IPS-NIHi7 (cell line): ENCODE measurements at regions not wholly inside any gene's neighbourhood (a gene's known extent, or its start where the extent isn't known, plus 50 kb on each side); places are given as distances from the start of the nearest gene placed in this dataset.

Source experiments
- DNase-seq: peaks from one replicate; pipeline ENCODE4 v3.0.0; 2012; ENCODE audit warnings: mixed read lengths; ENCODE audit errors: extremely low spot score

DNA sequence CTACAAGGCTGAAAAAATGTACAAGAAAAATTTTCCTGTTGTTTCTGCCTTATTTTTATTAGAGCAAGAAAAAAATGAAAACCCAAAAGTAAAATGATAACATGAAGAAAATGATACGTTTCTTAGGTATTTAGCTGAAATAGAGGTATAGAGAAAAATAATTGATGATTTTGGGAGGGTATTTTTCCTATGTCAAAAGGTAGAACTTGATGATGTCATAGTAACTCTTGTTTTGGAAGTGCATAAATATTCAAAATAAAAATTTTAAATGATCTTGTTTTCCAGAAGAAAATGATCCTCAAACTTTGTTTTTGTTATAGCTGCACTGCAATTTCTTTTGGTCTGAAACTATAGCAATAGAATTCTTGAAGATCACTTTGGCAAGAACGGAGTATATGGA, 608.8 kb upstream of the BOD1L1 start:
- DNase-seq, result no peak

DNA sequence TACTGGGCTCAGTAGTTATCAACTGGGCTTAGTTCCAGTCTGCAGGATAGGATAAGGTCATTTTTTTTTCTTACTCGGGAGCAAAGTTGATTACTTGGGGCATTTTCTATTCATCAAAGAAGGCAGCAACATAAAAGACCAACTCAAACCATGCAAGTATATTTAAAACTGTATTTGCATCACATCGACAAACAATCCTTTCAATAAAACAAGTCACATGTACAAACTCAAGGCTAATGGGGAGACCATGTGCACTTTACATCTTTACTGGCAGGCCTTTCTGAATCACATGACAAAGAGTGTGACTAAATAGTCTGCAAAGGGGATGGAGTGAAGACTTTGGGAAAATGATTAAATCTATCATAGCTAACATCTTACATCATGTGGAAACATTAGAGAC, 610.4 kb upstream of the BOD1L1 start:
- DNase-seq, result no peak

DNA sequence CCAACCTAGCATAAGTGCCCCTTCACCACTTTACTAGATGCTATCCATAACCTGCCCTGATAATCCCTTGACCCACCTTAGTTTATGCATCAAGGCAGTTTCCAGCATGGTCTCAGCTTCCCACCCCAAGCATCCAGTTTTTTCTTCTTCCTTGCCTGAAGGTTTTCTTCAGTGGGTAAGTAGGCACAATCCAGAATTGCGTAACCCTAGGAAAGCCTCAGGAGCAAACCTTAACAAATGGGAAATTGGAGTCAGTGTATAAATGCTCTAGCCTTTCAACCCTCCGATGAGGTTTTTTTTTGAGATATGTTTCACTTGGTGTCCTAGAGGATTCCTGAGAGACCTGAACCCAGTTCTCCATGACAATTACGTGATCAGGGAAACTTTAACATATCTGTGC, 614.0 kb upstream of the BOD1L1 start:
- no peak for DNase-seq

DNA sequence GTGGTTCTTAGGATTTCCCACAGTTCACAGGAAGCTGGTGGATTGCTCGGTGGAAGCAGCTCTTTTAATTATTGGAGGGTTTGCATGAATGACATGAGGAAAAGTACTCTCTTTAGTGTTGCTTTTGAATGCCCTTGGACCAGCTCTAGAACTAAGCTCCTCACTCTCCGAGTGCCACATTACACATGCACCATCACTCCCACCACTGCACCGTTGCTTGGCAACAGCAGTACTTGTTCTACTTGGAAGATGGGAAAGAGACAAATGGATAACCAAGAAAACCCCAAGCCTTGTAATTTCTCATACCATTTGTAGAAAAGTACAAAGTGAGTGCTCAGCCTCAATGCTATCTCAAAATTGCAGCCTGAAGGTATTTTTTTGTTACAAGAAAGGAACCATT, 620.2 kb upstream of the BOD1L1 start:
- no peak for DNase-seq

DNA sequence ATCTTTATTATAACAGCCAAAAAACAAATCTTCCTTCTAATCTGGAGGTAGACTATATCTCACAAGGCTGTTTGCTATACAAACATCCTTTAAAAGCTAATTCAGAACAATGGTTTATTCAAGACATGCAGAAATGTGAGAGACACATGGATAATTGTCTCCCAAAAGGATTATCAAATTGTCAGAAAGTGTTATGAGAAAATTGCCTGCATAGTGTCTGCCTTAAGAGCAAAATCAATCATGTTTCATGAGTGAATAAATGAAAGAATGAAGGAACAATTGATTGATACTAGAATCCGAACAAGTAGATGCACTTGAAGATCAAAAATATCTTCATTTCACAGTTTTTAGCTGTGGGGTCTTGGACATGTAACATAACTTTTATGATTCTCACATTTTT, 621.7 kb upstream of the BOD1L1 start:
- no peak for DNase-seq

DNA sequence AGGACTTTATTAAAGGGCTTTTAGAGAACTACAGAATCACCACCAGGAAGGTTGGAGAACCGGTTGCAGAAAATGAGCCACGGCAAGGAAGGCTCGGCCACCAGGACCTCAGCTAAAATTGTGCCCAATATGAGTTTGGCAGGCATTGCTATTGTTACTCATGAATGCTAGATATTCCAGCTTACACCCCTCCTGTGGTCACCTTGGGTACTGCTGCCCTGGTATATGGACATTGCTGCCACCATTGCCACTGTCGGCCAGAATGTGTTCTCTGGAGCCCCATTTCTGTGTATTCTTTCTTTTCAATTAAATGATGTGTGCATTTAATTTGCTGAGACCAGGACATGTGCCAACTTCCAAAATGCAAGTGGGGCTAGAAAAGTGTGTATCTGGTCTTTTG, 626.7 kb upstream of the BOD1L1 start:
- DNase-seq, result peak; percentile 55

DNA sequence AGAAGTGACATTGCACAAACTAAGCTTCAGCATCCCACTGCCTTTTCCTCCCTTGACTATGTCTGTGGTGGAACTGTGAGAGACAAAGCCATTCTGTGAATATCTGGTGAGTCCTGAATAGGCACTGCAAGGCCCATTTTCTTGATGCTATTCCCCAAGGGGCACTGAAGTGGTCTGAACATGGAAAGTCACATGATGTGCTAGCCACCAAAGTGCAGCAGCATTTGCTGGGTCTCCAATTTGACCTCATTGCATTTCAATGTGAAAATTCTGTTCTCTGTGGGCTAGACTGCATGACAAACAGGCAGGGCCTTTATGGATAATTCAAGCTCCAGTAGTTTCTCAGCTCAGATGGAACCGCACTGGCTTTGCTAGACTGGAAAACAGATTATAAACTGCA, 627.4 kb upstream of the BOD1L1 start:
- DNase-seq, result no peak

DNA sequence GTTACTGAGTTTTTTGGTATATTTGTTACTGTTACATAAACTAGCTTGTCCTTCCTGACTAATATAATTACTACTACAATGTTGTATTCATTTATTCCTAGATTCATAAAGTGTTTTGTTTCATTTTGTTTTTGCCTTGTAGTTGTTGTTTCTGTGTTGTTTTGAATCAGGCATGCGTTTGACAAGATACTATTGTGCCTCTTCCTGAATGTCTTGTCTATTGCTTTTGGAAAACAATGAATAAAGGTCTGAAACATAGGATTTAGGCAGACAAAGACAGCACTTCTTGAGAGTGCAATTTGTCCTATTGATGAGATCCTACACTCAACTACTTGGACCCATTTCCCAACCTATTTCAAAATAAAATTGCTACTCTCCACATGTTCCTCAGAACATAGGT, 630.4 kb upstream of the BOD1L1 start:
- no peak for DNase-seq

DNA sequence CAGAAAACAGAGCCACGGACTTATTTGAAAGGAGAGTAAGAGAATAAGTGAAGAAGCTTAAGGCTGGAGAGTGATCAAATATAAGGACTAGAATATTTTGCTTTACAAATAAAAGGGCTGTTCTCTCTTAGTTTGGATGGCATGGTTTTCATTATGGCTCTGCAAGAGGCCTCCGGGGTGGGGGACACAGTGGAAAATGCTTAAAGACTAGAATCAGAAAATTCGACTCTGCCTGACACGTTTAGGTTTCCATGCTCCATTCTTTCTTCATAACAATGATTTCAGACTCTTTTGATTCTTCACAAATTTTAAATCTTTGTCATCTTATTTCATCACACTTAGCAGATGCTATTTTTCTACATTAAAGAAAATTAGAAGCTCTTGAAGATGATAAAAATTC, 632.4 kb upstream of the BOD1L1 start:
- no peak for DNase-seq

DNA sequence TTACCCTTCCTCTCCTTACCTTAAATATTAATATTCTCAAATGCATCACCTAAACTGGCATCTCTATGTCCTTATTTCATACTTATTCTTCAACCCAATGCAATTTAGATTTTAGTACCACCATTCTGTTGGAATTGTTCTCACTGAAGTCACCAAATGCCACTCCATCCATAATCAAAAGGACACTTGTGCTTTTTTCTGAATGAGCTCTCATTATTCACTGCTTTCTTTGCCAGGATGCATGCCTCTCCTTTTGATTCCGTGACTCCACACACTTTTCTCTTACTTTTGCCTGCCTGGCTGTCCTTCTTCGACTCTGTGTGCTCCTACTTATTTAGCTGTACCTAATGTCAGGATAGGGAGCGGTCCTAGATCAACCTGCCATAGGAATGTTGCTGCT, 633.1 kb upstream of the BOD1L1 start:
- no peak for DNase-seq

DNA sequence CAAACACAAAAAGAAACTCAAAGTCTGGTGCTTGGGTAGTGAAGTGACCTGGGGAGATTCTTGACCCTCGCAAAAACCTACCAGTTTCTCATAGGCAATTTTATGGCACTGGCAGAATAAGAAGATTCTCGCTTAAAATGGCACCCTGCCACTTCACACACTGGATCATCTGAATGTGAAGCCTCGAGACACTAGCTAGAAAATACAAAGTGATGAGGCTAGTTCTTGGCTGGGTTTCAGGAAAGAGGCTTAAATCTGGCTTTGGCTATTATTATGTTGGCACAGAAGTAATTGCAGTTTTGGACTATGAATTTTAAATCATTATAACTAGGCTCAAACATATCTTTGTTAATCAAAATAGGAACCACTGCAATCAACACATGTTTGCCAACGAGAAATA, 634.7 kb upstream of the BOD1L1 start:
- DNase-seq, result no peak

DNA sequence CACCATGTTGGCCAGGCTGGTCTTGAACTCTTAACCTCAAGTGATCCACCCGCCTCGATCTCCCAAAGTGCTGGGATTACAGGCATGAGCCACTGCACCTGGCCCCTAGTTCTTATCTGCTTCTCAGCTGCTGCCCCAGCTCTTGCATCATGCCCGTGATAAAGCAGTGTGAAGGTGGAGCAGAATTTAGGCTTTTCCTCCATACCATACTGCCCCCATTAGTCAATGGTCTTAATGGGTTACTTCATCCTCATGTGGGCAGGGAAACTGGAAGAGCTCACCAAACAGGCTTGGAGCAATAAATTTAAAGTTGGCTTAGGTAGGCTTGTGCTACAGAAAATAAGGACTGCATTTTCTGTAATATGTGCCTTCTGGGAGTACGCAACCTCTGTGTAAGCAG, 636.9 kb upstream of the BOD1L1 start:
- peak; percentile 47 for DNase-seq

DNA sequence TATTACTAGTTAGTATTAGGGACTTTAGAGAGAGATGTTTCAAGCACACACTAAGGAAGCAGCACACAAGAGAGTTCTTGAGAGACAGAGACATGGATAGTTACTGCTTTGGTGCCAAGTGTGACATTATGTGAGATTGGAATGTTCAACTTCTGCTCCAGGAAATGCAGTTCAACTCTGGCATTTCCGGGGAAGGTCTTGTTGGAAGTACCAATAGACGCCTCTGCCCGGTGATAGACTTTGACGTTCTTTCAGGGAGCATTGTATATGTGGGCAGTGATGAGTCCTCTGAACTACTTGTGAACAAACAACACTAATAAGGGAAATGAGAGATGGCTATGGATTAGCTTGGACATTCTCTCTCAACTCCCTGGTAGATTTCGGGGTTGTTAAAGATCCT, 638.1 kb upstream of the BOD1L1 start:
- no peak for DNase-seq

DNA sequence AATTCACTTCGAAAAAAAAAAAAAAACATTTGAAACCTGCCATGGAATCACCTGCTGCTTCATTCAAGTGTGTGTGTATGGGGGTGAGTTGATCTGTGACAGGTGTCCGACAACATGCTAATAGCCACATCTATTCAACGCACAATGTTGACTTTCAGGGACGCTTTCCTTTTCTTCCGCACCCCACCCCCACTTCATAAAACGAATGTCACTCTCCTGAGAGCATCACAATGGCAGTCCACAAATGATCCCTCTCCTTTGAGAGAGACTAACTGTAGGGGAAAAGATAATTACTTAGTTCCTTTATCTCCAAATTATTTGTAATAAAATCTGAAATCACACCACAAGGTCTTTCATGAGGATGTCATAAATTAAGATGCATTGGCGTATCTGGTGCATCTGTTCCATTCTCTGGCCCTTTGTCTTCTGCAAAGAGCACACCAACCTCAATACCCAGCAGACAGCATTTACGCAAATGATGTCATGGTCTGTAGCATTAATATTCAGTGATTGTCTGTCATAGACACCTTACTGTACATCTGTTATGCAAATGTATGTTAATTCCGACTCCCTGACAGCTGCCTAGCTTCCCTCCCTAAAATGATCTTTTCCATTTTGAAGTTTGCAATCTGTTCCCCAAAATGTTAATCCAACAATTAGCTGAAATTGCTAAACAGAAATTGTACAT, 640.0 kb upstream of the BOD1L1 start:
- DNase-seq, result no peak

DNA sequence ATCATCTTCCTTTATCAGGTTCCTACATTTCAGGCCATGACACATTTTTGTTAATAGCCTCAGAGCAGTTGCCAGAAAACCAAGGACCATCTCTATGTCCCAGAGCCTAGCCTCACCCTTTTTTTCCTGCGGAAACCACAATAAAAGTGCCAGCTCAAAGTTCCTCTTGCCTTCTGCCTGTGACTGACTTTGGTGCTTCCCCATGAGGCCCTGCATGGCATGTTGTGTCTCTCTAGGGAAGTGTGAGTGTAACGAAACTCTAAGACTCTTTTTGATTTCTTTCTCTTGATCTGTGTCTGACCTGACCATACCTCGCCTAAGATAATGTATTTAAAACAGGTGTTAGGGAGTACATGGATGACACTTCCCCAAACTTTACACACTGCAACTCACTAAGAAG, 642.3 kb upstream of the BOD1L1 start:
- DNase-seq, result no peak

DNA sequence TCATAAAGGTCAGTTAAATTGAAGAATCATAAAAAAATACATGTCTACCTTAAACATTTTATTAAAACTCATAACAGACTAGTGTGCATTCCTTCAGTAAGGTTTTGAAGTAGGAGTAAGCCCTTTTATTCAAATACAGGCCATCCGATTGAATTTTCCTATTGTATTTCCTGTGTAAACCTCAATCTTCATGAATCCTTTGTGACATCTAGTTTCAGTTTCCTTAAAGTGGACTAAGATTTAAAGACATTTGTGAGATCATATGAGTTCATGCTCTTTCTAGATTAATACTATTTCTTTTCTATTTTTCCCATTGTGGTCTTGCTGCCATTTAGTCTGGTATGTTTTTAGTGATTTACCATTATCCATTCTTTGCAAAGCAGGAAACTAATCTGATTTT, 644.7 kb upstream of the BOD1L1 start:
- DNase-seq, result no peak

DNA sequence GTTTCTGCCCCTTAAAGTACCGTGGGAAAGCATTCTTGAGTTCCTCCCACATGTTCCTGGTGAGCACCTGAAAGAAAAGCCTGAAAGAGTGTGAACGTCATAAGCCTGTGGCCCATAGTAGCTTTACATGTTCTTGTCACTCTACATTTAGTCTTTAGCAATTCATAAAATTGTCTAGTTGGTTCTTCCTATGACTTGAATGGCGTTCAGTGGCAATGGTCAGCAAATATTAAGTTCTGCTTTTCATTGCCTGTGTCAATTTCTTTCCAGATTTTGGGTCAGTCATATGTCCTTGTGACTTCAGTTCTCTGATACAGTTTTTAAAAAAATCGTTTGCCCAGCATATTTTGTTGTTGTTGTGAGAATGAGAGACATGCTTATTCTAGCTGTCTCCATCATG, 650.0 kb upstream of the BOD1L1 start:
- no peak for DNase-seq

DNA sequence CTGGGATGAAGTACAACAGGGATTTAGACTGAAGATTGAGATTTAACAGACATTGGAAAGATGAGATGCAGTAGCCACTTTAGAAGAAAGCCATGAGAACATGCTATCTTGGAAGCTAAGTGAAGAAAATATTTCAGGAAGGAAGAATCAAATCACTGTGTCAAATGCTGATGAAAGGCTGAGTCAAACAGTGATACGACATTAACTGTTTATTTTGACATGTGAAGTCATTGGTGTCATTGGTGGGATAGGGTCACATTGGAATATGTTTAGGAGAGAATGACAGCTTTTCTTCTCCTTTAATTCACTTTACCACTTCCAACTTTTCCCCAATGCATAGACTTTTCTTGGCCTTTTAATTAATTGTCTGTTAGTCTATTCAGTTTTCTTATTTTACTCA, 653.0 kb upstream of the BOD1L1 start:
- no peak for DNase-seq

DNA sequence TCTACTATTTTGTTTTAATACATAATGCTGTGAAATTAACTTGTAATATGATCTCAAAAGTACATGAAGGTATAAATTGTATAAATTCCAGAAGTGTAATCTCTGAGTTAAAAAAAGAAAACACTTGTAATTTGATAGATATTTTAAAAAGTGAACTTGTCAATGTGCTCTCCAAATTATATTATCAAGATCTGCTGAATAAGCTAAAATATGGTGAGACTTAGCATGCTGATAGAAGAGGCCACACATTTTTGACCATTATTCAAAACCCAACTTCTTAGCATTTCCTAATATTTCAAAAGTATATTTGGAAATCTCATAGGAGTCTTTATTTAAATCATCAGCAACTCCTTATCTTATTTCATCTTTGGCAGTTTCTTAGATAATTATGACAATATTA, 657.1 kb upstream of the BOD1L1 start:
- DNase-seq, result no peak

DNA sequence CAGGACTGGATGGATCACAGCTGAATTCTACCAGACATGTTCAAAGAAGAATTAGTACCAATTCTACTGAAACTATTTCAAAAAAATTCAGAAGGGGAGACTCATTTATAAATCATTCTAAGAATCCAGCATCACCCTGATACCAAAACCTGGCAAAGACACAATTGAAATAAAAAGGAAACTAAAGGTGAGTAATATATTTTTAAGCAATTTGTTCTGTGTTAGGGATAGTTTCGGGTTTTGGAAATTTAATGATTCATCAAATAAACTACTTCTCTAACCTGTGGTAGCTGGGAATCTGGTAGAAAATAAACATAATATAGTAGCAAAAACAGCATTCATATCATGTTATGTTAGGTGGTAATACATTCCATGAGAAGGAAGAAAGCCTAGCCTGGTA, 662.2 kb upstream of the BOD1L1 start:
- DNase-seq, result no peak

DNA sequence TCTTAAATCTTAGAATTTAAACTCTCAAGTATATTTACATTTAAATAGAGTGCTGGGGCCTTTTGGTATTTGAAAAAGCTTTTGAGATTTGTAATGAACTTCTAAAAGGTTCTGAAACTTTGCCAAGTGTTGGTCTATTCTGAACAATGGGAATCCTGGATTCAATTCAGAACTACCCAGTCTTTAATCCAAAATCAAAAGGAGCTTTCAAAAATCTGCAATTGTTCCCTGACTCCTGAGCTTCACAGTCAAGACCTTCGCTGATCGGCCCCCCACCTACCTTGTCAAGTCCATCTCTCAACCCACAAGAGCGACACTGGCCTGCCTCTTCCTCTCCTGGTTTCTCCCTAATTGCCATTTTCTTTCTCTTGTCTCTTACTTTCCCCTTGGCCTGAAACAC, 666.1 kb upstream of the BOD1L1 start:
- DNase-seq, result no peak

DNA sequence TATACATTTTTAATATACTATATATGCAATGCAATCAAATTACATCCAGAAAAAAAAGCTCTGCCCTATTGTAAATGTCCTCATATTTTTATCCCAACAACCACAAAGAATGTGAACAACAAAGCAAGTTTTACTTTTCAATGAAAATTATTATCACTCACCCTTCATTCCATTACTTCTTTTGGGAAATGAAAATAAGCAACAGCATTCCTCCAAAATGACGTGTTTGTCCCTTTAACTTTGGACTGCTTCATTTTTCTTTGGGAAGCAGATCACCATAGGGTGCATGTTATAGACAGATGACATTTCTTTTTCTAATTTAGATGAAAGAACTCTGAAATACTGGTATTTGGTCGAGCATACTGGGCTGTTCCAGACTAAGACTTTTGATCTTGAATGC, 667.1 kb upstream of the BOD1L1 start:
- DNase-seq, result no peak

DNA sequence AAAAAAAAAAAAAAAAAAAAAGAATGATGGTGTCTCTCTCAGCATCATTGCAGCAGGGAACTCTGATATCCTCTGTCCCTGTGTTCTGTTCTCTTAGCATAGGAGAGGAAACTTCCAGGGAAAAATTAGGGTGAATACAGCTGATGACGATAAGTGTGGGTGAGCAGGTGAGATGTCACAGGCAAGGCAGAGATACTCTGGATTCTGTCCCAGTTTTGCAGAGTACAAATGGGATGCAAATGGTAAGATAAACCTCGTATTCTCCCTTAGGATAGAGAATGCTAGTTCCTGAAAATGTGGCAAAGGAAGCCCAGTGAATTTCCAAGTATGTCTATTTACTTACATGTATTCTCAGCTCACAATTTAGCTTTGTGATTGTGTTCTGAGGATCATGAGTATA, 671.6 kb upstream of the BOD1L1 start:
- DNase-seq, result no peak

DNA sequence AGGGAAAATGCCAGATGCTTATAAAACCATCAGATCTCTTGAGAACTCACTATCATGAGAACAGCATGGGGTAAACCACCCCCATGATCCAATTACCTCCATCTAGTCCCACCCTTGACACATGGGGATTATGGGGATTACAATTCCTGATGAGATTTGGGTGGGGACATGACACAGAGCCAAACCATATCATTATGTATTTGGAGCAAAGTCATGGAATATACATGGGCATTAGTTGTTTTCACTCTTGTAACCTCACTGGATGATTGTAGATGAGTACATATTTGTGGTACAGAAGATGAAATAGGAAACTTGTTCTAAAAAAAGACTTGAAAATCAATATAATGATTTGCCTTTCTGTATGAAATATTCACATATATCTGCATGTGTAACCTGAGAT, 674.5 kb upstream of the BOD1L1 start:
- no peak for DNase-seq

DNA sequence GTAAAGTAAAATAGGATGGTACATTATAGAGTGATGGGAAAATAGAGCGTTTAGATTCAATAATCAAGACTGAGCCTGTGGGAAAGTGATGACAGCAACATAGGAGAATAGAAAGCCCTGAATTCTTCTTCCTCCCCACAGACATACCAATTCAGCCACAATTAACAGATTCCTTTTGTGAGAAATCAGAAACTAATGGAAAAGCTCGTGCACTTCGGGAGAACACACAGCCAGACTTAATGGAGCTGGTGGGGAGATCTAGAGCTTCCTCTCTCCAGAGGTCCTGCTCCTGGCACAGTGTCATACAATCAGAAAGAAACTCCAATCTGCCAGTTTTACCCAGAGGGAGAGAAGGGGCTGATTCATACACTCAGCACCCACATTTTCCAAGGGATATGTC, 676.3 kb upstream of the BOD1L1 start:
- DNase-seq, result no peak
